Kasumi-1 (cell line): ENCODE measurements at regions not wholly inside any gene's neighbourhood (a gene's known extent, or its start where the extent isn't known, plus 50 kb on each side); places are given as distances from the start of the nearest gene placed in this dataset.

Experiments
- DNase-seq, 2 experiments: peaks; one replicate each; lab custom pipeline; 2025; lab: John Stamatoyannopoulos, UW

- no peak for DNase-seq
Measured at GRCh38 chr5:4720831-4721230, 419.3 kb upstream of the ADAMTS16 start.

- DNase-seq = no peak
Measured at GRCh38 chr5:4722886-4723285, 417.2 kb upstream of the ADAMTS16 start.

DNA sequence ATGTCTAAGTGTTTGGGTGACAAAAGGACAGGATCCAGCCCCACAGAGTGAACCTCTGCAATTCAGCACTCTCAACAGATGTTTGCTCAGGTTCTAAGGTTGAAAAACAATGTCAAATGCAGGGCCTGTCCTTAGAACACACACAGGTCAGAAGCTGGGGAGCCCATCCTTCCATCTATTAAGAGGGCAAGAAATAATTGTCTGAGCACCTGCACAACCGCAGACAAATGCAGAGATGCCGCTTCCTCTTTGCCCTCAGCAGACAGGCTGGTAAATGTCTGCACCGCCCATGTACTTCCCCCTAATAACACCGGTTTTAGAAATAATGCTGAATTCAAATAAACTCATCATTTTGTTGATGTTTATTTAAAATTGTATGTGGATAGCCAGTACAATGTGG, 414.5 kb upstream of the ADAMTS16 start:
- DNase-seq = no peak

GRCh38 chr5:4730279-4730678, 409.9 kb upstream of the ADAMTS16 start:
- DNase-seq = no peak

- DNase-seq = no peak
Measured at GRCh38 chr5:4734348-4734747, 405.8 kb upstream of the ADAMTS16 start.

DNA sequence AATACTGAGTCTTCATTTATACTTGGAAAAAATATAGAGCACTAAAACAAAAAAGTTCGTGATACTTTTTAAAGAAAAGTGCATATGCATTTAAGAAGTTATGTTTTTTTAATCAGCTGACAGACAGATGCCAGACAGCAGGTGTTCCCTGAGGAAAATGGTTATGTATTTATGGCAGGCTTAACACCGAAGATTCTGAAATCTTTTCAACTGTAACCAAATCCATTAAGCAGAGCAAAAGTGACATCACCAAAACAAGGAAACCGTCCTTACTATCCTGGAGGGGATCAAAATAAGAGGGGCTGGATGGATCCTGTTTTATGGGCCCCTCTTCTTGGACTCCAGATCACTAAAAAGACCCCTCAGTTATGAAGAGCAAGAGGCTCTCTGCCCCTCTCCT, 404.9 kb upstream of the ADAMTS16 start:
- DNase-seq = no peak

- no peak for DNase-seq
Measured at GRCh38 chr5:4737868-4738267, 402.3 kb upstream of the ADAMTS16 start.

GRCh38 chr5:4738298-4738697, 401.8 kb upstream of the ADAMTS16 start:
- no peak for DNase-seq

DNA sequence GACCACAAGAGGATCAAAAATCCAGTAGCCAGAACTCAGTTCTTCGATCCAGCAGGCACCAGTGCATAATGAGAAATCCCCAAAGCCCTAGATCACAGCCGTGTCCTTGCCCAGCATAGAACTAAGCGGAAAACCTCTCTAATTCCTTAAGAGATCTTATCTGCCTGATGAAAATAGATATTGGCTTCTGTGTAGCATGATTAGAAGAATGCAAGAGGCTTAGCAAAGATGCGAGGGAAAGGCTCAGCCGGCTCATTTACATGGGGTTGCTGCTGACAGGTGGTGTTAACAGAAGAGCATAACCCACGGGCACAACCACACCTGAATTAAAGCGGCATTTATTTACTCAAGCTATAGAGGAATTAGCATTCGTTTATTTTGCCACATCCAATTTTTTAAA, 400.0 kb upstream of the ADAMTS16 start:
- DNase-seq = no peak

GRCh38 chr5:4758550-4758949, 381.6 kb upstream of the ADAMTS16 start:
- DNase-seq = no peak

DNA sequence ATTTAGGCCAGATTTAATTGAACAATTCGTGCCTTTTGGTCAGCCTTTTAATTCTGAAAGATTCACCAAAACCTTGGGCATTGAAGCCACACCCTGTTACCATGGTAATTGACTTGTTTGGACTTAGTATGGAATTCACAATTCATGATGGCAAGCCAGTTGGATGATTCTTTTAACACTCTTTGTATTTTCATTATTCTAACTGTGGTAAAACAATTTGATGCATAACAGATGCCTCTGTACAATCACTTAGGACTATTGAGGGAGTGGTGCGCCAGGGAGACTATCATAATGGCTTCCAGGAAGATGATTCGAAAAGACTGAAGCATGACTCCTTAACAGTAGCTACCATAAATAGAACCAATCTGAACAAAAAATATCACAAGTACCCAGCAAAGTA, 381.1 kb upstream of the ADAMTS16 start:
- no peak for DNase-seq

GRCh38 chr5:4762316-4762715, 377.8 kb upstream of the ADAMTS16 start:
- DNase-seq = no peak

DNA sequence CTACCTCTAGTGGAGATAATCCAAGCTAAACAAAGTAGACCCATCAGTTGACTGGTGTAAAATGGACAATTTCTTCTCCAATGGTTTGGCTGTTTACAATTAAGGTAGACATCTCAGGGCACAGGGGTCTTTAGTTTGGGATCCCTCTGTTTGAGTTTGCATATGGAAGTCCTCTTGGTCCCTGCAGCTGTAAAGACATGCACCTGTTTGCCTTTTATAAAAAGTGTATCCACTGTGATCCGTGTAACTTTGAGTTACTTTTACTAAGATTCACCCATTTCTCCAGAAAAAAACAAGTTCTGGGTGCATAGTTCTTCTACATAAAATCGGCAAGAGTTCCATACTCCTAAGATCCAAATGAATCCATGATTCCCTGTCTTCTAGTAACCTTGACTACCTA, 374.7 kb upstream of the ADAMTS16 start:
- DNase-seq = no peak

GRCh38 chr5:4766101-4766500, 374.0 kb upstream of the ADAMTS16 start:
- DNase-seq = no peak

DNA sequence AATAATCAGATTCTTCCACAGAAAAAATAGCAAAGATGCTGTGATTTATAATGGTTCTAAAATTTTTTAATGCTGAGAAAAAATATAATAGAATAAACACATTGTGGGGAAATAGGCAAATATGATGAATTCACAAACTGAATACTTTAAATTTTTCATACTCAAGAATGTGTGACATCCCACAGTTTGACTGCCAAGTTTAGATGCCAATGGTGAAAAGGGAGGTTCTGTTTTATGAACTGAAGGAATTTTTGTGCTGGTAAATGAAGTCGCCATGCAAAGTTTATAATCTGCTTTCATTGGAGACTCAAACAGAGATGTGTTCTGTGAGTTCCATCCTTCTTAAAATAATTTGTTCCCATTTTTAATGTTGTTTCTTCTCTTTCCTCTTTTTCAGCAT, 367.5 kb upstream of the ADAMTS16 start:
- no peak for DNase-seq

DNA sequence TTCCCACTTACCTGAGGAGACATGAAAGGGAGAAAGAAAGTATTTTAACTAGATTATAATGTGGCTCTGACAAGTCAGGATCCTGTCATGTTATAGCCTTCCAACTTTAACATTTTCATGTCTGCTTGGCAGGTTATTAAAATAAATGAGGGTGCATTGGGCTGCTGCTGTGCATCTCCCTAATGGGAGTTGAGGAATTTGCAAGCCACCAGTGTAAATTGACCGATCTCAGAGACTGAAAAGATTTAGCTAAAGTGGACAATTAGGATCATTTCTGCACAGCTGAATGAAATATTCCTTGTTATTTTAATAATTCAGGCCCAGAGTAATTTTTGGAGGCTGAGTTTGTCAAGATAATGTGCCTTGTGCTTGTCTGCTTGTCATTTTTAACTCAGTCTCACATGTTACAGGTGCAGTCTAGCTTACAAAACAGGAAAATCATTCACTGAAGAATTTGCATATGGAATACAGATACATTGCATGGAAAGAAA, 366.3 kb upstream of the ADAMTS16 start:
- DNase-seq = no peak

DNA sequence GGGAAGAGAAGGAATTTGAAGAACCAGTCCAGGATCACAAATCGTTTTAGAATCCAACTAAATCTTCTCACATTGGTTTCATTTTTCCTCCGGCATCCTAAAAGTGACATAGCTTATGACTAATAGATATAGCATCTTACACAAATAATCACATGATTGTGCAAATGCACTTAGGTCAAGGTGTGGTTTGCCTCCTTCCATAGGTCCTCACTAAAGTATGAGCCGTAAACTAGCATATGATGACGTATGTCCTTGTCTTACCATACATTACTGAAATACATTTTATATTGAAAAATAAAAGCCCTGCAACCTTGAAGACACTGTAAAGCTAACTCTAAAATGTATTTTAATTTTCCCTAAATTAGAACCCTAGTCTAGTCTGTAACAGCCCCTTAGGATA, 362.7 kb upstream of the ADAMTS16 start:
- DNase-seq = no peak

- no peak for DNase-seq
Measured at GRCh38 chr5:4780633-4781032, 359.5 kb upstream of the ADAMTS16 start.

- no peak for DNase-seq
Measured at GRCh38 chr5:4781299-4781698, 358.8 kb upstream of the ADAMTS16 start.

GRCh38 chr5:4785971-4786370, 354.2 kb upstream of the ADAMTS16 start:
- no peak for DNase-seq

DNA sequence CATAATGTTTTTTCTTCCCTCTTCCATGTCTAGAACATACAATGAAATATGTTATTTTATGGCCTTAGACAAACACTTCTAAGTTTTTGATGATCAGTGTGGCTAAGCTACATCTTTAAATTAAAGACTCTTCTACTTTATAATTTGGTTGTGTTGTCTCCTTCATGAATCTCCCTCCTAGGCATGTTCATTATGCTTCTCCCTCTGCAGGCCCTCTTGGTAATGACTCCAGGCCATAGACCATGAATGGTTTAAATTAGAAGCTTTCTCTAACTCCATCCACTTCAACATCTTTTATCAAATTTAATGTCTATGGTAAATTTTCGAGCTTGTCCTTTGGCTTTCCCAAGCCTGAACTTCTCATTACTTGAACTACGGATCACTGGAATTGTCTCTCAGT, 342.7 kb upstream of the ADAMTS16 start:
- DNase-seq = no peak

- no peak for DNase-seq
Measured at GRCh38 chr5:4802044-4802443, 338.1 kb upstream of the ADAMTS16 start.

- no peak for DNase-seq
Measured at GRCh38 chr5:4804691-4805360, 335.3 kb upstream of the ADAMTS16 start.

GRCh38 chr5:4815002-4815401, 325.1 kb upstream of the ADAMTS16 start:
- no peak for DNase-seq
